Fibroblast of pulmonary artery (primary cell): ENCODE measurements at regions not wholly inside any gene's neighbourhood (a gene's known extent, or its start where the extent isn't known, plus 50 kb on each side); places are given as distances from the start of the nearest gene placed in this dataset.

Experiments used
- DNase-seq: peaks from one replicate; pipeline ENCODE4 v3.0.0-alpha.2; 2010; ENCODE audit warnings: low read depth
- H3K4me3 ChIP-seq: replicated peaks from 2 replicates; pipeline ENCODE4 v1.5.1; 2011; ENCODE audit warnings: low read depth, mild to moderate bottlenecking, control low read depth, low read length, moderate library complexity
- TF ChIP-seq, protein P1 (sequence below): IDR thresholded peaks from 2 replicates; pipeline ENCODE4 v1.5.1; 2011; ENCODE audit warnings: mild to moderate bottlenecking, control low read depth, low read length, inconsistent platforms; ENCODE audit errors: missing control alignments

DNA sequence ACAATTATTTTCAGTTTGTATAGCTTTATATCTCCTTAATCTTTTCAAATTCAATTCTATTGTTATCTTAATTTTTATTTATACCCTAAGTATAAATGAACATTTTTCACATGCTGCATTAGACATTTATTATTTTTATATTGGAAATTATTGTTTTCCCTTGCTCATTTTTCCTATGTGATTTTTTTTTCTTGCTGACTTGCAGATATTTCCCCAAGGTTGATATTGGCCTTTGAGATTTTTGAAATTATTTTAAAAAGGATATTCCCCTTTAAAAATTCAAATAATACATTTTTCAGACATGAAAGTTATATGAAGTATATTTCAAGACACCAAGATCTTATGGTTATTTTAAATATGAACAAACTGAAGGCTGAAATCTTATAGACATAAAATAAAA lies 234.2 kb downstream of the TRIM36 start:
- no peak for DNase-seq
- no peak overlapping the region for H3K4me3 ChIP-seq
- TF ChIP-seq, protein P1, sequence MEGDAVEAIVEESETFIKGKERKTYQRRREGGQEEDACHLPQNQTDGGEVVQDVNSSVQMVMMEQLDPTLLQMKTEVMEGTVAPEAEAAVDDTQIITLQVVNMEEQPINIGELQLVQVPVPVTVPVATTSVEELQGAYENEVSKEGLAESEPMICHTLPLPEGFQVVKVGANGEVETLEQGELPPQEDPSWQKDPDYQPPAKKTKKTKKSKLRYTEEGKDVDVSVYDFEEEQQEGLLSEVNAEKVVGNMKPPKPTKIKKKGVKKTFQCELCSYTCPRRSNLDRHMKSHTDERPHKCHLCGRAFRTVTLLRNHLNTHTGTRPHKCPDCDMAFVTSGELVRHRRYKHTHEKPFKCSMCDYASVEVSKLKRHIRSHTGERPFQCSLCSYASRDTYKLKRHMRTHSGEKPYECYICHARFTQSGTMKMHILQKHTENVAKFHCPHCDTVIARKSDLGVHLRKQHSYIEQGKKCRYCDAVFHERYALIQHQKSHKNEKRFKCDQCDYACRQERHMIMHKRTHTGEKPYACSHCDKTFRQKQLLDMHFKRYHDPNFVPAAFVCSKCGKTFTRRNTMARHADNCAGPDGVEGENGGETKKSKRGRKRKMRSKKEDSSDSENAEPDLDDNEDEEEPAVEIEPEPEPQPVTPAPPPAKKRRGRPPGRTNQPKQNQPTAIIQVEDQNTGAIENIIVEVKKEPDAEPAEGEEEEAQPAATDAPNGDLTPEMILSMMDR: no peak

GRCh38 chr5:114928644-114929462 lies 240.9 kb downstream of the TRIM36 start:
- TF ChIP-seq, protein P1: no peak
- H3K4me3 ChIP-seq: no peak overlapping the region
- DNase-seq: no peak

DNA sequence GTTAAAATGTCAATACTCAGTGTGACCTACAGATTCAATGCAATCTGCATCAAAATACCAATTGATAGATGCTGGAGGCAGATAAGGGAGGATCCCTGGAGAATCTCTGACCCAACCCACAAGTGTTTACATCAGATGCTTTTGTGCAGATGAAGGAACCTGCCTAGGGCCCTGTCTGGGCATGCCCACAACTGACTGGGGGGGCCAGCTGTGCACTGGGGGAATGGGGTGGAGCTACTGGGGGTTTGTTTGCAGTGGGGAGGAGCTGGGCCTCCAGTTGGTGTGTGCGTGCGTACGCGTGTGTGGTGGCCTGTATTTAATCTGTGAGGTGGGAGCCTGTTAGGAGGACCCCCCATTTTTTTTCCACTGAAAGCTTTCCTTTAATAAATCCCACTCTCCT lies 244.9 kb downstream of the TRIM36 start:
- DNase-seq: no peak
- TF ChIP-seq, protein P1: no peak
- H3K4me3 ChIP-seq: no peak overlapping the region

- H3K4me3 ChIP-seq: no peak overlapping the region
- TF ChIP-seq, protein P1: no peak
- DNase-seq: no peak
Measured at GRCh38 chr5:114912189-114912920, 257.4 kb downstream of the TRIM36 start.

- no peak for DNase-seq
- TF ChIP-seq, protein P1: no peak
Measured at GRCh38 chr5:114910727-114911126, 259.0 kb downstream of the TRIM36 start.

DNA sequence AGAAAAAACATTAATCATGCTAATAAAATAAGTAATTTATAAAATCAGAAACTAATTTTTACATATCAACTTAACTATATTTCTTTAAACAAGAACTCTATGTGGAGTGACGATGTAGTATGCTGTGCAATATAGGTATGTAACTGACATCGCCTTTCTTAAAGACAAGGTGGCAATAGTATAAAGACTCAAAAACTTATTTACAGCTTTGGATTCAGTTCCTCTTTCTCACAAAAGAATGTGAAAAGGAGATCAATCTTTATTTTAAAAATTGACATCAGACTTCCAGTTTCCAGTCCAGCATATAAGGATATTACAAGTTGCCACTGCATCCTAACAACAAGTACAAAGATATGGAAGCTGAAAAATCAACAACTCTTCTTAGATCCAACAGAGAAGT lies 260.3 kb downstream of the TRIM36 start:
- H3K4me3 ChIP-seq: no peak overlapping the region
- TF ChIP-seq, protein P1: no peak
- DNase-seq: no peak

More at GRCh38 chr5:114910727-114911126, 259.0 kb downstream of the TRIM36 start:
- H3K4me3 ChIP-seq: no peak overlapping the region
